ENCODE measurements at regions not wholly inside any gene's neighbourhood (a gene's known extent, or its start where the extent isn't known, plus 50 kb on each side); places are given as distances from the start of the nearest gene placed in this dataset.

DNA sequence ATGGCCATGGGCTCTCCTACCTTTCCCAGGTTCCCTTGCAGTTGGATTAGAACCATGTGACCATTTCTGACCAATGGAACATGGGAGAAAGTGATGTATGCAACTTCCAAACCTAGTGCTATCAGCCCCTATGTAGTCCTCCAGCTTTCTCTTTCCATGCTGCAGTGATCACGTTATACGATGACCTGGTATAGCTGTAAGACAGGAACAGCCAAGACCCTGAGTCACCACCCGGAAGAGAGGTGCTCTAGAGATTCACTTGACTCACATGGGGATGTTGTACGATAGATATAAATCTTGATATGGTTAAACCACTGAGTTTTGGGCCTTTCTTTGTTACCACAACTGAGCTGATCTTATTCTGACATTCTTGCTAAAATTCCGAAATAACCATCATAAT, 65.1 kb downstream of the NOG start:
- H3K56ac ChIP-seq (ENCODE audit: extremely low read depth, insufficient read depth, low read length) = no peak overlapping the region
- intact Hi-C loops (cut with micrococcal nuclease) (no loop called here), dilution Hi-C loops (cut with HindIII; ENCODE audit: low sequenced_read_pairs, unreplicated experiment) (no loop called here), in situ Hi-C loops (cut with MboI; ENCODE audit: low sequenced_read_pairs) (no loop called here)
- no peak overlapping the region for H3K4me2 ChIP-seq (ENCODE audit: low read depth, low read length)
- H2BK120ac ChIP-seq (ENCODE audit: low read depth, low read length) = no peak overlapping the region
- no peaks in the 10 kb centered on the region for H3K79me1 ChIP-seq (ENCODE audit: low read depth in 1 of 2, low read length in 2 of 2)
- no peak overlapping the region for H2BK20ac ChIP-seq (ENCODE audit: low read depth, low read length)
- no peak overlapping the region for H4K8ac ChIP-seq (ENCODE audit: low read depth in 2 of 2, low read length in 2 of 2)
- no peak overlapping the region for H3K23ac ChIP-seq (ENCODE audit: low read depth, low read length)
- no peak overlapping the region for H4K5ac ChIP-seq (ENCODE audit: low read depth, low read length)
- H2AK9ac ChIP-seq (replicated peaks; ENCODE audit: low read depth, low read length, poor library complexity) = no peak overlapping the region
- no peaks in the 10 kb centered on the region for H3K4me1 ChIP-seq (ENCODE audit: control insufficient read depth, insufficient read depth, low read length)
- H2AFZ ChIP-seq (replicated peaks; ENCODE audit: low read length, poor library complexity) = no peak overlapping the region
- H3K18ac ChIP-seq (ENCODE audit: low read depth, low read length) = no peak overlapping the region
- H3K4me3 ChIP-seq (ENCODE audit: insufficient read depth, low read depth, low read length) = no peak overlapping the region
- H2BK5ac ChIP-seq (ENCODE audit: low read depth, low read length, poor library complexity, severe bottlenecking) = no peak overlapping the region
- no peak overlapping the region for H4K91ac ChIP-seq (ENCODE audit: insufficient read depth, low read depth, low read length)
- no TSS peak for BruUV-seq (replicated peaks)
- no peak overlapping the region for H3K4ac ChIP-seq (ENCODE audit: low read depth, low read length)
- H3K14ac ChIP-seq (replicated peaks; ENCODE audit: low read depth, low read length) = no peak overlapping the region
- H3K9me1 ChIP-seq (ENCODE audit: insufficient read depth, low read length) = no peaks in the 10 kb centered on the region
- ChIA-PET POLR2A (ENCODE audit: unreplicated experiment) (no interaction called here), CTCF (no interaction called here)
- TF ChIP-seq FOS (IDR thresholded peaks at IDR 0.05; ENCODE audit: low read depth, low read length) (no peak), MAFK (IDR thresholded peaks at IDR 0.05; ENCODE audit: low read depth, low read length) (no peak), CEBPB (IDR thresholded peaks at IDR 0.05; ENCODE audit: low read depth, low read length) (no peak), POLR2A (IDR thresholded peaks at IDR 0.05; ENCODE audit: low read depth, low read length) (no peak), CHD1 (IDR thresholded peaks at IDR 0.05; ENCODE audit: low read depth, low read length) (no peak), RFX5 (IDR thresholded peaks at IDR 0.05; ENCODE audit: low read depth, low read length) (no peak), NFE2L2 (IDR thresholded peaks at IDR 0.05; ENCODE audit: low read depth, low read length) (no peak), RCOR1 (IDR thresholded peaks at IDR 0.05; ENCODE audit: insufficient replicate concordance, low read length) (no peak), BHLHE40 (IDR thresholded peaks at IDR 0.05; ENCODE audit: low read depth, low read length) (no peak), SMC3 (IDR thresholded peaks at IDR 0.05; ENCODE audit: low read depth, low read length) (no peak), RAD21 (IDR thresholded peaks at IDR 0.05; ENCODE audit: low read length) (no peak), MAZ (IDR thresholded peaks at IDR 0.05; ENCODE audit: borderline replicate concordance, low read depth, low read length) (no peak)
- TF ChIP-seq, protein P1, sequence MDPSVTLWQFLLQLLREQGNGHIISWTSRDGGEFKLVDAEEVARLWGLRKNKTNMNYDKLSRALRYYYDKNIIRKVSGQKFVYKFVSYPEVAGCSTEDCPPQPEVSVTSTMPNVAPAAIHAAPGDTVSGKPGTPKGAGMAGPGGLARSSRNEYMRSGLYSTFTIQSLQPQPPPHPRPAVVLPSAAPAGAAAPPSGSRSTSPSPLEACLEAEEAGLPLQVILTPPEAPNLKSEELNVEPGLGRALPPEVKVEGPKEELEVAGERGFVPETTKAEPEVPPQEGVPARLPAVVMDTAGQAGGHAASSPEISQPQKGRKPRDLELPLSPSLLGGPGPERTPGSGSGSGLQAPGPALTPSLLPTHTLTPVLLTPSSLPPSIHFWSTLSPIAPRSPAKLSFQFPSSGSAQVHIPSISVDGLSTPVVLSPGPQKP (IDR thresholded peaks at IDR 0.05; ENCODE audit: borderline replicate concordance, low read depth, low read length) = no peak
- TF ChIP-seq, protein P2, sequence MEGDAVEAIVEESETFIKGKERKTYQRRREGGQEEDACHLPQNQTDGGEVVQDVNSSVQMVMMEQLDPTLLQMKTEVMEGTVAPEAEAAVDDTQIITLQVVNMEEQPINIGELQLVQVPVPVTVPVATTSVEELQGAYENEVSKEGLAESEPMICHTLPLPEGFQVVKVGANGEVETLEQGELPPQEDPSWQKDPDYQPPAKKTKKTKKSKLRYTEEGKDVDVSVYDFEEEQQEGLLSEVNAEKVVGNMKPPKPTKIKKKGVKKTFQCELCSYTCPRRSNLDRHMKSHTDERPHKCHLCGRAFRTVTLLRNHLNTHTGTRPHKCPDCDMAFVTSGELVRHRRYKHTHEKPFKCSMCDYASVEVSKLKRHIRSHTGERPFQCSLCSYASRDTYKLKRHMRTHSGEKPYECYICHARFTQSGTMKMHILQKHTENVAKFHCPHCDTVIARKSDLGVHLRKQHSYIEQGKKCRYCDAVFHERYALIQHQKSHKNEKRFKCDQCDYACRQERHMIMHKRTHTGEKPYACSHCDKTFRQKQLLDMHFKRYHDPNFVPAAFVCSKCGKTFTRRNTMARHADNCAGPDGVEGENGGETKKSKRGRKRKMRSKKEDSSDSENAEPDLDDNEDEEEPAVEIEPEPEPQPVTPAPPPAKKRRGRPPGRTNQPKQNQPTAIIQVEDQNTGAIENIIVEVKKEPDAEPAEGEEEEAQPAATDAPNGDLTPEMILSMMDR (conservative IDR thresholded peaks at IDR 0.05; ENCODE audit: low read depth, low read length) = no peak
- DNase-seq = no peak
- H2AK5ac ChIP-seq (ENCODE audit: low read depth, low read length) = no peak overlapping the region
- peaks cover 4% of the 10 kb centered on the region for H3K9me3 ChIP-seq (ENCODE audit: control insufficient read depth, insufficient read depth, low read length)
- H3K36me3 ChIP-seq (ENCODE audit: control insufficient read depth, insufficient read depth, low read length) = no peaks in the 10 kb centered on the region
- peaks cover 24% of the 10 kb centered on the region for H3K27me3 ChIP-seq (ENCODE audit: control insufficient read depth, insufficient read depth, low read length)
- H3K9ac ChIP-seq (ENCODE audit: low read depth, low read length) = no peak overlapping the region
- no peak for ATAC-seq (ENCODE audit: low read depth)
- H4K20me1 ChIP-seq (ENCODE audit: insufficient read depth, low read length) = no peaks in the 10 kb centered on the region
- no peak overlapping the region for H2BK15ac ChIP-seq (ENCODE audit: low read depth, low read length)
- WGBS, 2 experiments (ENCODE audit: extremely low coverage in 2 of 2, insufficient read length in 1 of 2) = 100% methylated on average over 2 of the region's 5 CpGs; no CpG with 5 or more reads in 1 of the 2 experiments
- H3K27ac ChIP-seq (ENCODE audit: insufficient read depth, low read length) = no peak overlapping the region

Data from IMR-90 (cell line).